Activated T-cell treated with anti-CD3 and anti-CD28 coated beads for 4 hours (primary cell): ENCODE measurements at regions not wholly inside any gene's neighbourhood (a gene's known extent, or its start where the extent isn't known, plus 50 kb on each side); places are given as distances from the start of the nearest gene placed in this dataset.
"Not testable (repeated sequence)": the region's sequence is repeated elsewhere in the genome, so short reads cannot be mapped to it uniquely, and the experiment has no call there.

Experiments used
- DNase-seq: peaks from one replicate; pipeline ENCODE4 v3.0.0-alpha.2; 2020

DNA sequence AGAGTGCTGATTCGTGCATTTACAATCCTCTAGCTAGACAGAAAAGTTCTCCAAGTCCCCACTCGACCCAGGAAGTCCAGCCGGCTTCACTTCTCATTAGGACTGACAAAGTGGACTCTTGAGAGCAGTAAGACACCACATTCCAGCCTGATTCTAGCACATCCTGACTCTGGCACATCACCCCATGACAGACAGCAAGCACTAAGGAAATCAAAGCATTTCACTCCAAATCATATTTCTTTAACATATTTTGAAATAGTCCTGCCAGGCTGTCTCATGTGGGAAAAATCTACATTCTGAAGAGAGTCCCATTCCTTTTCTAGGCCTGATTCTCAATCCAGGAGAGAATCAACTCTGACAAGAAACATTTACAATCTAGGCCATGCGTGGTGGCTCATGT lies 478.5 kb upstream of the AMELY start:
- no peak for DNase-seq

- no peak for DNase-seq
These were observed 471.4 kb upstream of the AMELY start for GRCh38 chrY:7382988-7383387.

- DNase-seq: no peak
These were observed 465.5 kb upstream of the AMELY start for GRCh38 chrY:7377091-7377490.

- DNase-seq: not testable (repeated sequence)
These were observed 462.9 kb upstream of the AMELY start for GRCh38 chrY:7374485-7374884.

GRCh38 chrY:7371953-7372352 lies 460.4 kb upstream of the AMELY start:
- DNase-seq: not testable (repeated sequence)

GRCh38 chrY:7371026-7371425 lies 459.5 kb upstream of the AMELY start:
- DNase-seq: not testable (repeated sequence)

DNA sequence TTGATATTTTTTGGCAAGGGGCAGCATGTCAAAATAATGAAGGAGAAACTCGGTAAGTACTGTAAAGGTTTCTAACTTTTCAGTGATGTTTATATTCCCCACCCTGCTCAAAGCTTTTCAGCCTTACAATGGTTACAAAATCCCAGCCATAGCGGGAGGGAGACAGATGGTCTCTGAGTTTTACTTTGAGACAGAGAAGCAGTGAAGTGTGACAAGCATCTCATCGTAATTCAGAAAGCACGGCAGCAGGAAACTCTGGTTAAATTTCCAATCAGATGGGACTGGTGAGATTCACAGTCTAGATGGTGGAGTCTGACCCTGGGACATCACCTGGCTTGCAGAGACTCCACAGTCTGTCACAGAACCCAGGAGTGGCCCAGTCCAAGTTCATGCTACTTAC lies 448.0 kb upstream of the AMELY start:
- DNase-seq: no peak

DNA sequence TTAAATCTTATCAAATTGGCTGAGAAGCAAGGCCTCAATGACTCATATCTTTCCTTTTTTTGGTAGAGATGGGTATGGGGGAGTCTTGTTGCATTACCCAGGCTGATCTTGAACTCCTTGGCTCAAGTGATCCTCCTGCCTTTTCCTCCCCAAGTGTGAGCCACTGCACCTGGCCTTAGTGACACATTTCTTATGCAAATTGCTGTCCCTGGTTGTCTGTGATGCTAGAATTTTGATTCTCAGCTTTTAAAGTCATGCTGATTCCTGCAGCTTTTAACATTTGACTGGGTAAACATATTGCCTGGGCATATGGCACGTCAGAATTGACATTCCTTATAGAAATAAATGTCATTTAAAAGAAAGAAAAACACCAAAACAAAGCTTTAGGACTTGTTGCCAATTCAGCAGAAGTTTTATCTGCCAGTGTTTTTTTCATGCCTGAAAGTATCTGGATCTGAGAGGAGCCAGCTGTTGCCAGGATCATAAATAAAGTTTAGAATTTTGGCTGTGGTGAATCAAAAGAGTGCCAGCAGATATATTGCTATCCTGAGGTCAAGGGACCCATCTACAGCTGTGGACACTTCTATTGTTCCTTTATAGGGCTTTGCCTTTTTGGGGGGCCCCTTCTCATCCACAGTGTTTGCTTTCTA lies 446.7 kb upstream of the AMELY start:
- no peak for DNase-seq

DNA sequence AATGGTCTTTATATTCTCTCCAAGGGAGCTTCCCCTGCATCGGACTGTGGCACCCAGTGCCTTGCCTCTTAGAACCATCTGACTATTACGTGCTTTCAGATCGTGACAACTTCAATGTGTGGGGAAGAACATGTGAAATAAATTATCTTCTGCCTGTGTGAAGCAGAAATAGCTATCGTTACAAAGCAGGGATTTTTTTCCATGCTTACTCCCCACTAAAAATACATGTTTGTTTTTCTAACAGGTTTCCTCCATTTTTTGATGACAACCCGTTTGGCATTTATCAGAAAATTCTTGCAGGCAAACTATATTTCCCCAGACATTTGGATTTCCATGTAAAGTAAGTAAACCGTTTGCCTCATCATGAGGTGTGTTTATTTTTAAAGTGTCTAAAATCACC lies 444.3 kb upstream of the AMELY start:
- not testable (repeated sequence) for DNase-seq

GRCh38 chrY:7344661-7345060 lies 433.1 kb upstream of the AMELY start:
- DNase-seq: peak; percentile 35

DNA sequence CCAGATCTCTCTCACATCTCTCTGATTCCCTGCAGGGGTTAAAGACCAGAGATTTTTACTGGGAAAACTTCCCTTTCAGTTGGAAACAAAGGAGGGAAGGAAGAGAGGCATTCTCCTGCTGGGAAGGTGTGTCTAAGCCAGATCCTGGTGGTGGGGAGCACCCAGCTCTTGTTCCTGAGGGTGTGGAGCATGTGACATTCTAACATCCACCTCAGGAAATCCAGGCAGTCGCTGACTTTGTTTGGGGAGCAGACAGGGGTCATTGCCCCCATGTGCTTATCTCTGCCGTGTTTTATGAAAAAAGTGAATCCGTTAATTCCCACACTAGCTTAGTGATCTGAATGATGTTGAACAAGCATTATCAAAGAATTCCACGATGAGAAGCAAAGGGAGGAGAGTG lies 431.7 kb upstream of the AMELY start:
- no peak for DNase-seq

GRCh38 chrY:7342732-7343131 lies 431.2 kb upstream of the AMELY start:
- not testable (repeated sequence) for DNase-seq

DNA sequence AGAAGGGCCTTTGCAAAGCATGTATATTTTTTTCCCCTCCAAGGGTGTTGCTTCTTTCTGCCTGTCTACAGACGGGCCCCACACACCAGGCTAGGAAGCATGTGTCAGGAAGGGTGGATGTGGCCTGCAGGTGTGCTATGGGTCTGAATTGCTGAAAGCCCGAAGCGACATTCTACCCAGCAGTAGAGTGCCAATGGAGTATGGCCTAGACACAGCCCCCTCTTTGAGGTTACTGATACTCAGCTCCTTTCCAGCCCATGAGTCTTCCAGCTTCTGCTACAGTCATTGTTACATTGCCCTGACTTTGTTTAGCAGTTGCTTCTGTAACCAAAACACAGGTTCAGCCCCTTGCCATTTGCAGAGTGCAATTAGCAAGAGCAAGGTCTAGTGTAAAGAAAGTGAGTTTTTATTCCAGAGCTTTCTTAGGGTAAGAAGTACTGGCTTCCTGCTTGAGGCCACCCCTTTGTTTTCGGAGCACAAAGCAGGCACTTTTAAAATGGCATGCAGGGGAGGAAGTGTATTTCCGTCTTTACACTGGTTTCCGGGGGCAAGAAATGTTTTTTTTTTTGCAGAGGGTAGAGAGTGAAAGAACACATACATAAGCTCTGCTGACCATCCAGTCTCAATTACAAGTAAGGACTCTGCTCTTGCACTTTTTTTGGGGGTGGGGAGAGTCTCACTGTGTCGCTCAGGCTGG lies 428.0 kb upstream of the AMELY start:
- DNase-seq: no peak

- no peak for DNase-seq
These were observed 424.7 kb upstream of the AMELY start for GRCh38 chrY:7336023-7336873.

DNA sequence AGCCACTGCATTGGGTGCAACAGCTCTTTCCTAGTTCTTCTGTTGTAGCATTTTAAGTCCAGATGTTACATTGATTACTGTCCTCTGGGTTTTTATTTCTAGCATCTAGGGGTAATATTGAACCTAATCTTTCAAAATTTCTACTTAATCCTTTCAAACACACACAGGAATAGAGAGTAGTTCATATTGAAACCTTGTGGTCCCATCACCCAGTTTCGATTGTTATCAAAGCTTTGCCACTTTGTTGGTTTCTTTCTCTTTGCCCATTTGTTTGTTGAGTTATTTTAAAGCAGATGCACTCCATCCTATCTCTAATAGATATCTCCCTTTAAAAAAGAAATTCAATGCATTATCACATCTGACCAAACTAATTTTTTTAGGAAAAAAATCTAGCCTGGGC lies 422.9 kb upstream of the AMELY start:
- no peak for DNase-seq

DNA sequence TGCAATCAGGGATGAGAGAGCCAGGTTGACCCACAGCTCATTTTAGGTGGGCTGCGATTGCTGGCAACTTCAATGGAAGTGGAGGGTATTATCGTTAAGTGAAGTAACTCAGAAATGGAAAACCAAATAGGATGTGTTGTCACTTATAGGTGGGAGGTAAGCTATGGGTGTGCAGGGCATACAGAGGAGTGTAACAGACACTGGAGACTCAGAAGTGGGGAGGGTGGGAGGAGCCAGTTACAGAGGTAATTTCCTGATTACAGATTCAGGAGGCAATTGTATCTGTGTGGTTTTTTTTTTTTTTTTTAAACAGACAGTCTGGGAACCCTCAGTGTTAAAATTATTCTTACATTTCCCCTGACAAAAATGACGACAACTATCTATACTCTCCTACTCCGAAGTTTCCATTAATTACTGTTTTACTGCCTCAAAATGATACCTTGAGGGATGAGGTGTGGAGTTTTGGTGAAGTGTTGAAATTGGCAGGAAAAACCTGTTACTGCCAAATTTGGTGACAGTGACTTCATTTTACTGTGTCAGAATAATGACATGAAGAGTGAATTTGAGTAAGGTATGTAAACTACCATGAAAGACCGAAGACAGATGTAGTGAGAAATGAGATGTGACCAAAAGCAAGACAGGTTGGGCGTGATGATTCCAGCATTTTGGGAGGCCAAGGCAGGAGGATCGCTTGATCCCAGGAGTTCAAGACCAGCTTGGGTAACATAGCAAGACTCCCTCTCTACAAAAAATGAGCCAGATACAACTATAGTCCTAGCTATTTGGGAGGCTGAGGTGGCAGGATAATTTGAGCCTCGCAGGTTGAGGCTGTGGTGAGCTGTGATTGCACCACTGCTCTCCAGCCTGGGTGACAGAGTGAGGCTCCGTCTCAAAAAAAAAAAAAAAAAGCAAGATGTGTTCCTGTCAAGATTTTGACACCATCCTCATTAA lies 415.0 kb upstream of the AMELY start:
- DNase-seq: peak; percentile 28

- DNase-seq: no peak
These were observed 414.0 kb upstream of the AMELY start for GRCh38 chrY:7325531-7325930.

GRCh38 chrY:7320751-7321150 lies 409.2 kb upstream of the AMELY start:
- DNase-seq: no peak

DNA sequence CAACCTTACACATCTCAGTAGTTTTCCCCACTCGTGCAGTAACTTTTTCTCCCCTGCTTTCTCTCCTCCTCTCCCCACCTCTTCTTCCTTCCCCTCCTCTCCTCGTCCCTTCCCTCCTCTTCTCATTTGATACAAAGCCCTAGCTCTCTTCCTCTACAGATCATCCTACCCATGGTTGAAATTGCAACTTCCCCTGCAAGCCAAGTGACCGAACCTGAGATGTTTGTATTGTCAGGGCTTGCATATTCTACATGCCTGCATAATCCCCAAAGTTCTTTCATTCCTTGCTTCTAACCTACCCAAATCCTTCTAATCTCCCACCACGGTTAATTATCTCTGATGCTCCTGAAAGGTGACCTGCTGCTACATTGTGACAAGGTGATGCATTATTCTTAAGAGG lies 408.6 kb upstream of the AMELY start:
- DNase-seq: not testable (repeated sequence)

DNA sequence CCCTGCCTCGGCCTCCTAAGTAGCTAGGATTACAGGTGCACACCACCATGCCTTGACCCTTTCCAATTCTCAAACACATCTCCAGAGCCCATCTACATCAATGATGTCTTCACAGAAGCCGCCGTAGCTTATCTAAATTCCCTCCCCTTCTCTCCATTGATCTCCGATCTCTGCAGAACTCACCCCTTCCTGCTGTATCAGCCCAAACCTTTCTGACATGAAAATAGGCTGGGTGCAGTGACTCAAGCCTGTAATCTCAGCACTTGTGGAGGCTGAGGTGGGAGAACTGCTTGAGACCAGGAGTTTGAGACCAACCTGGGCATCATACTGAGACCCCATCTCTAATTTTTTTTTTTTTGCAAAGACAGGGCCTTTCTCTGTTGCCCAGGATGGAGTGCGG lies 406.6 kb upstream of the AMELY start:
- no peak for DNase-seq

GRCh38 chrY:7317571-7317970 lies 406.0 kb upstream of the AMELY start:
- no peak for DNase-seq

DNA sequence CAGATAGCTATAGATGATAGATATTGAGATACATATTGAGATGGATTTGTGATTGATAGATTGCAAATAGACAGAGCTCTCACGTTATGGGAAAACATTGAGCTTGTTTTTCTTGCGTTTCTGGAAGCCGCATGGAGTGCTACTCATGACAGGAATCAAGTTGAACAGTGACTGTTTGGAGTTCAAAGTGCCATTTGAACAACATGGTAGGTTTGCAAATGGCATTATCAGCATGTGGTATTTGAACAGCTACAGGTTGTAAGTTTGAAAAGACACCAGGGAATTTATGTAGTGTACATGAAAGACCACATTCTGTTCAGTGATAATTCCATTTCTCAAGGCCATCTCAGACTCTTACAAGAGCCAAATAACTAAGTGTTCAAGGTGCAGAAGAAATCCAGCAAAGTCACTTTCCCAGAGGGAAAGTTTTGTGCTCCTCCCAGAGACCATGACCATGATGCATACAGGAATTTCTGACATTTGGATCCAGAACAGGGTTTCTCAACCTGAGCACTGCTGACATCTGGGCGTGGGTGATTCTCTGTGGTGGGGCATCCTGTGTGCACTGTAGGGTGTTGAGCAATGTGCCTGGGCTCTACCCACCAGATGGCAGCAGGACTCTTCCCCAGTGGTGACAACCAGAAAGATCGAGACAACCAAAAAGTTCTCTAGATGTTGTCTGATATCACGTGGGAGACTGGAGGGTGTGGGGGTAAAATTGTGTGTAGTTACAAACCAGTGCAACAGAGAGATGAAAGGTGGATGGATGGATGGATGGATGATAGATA lies 399.1 kb upstream of the AMELY start:
- DNase-seq: peak; percentile 52
